Peyer's patch (tissue), 4 donors: ENCODE measurements at regions not wholly inside any gene's neighbourhood (a gene's known extent, or its start where the extent isn't known, plus 50 kb on each side); places are given as distances from the start of the nearest gene placed in this dataset.

Experiments
- DNase-seq, 3 donors: peaks; one replicate each; pipeline ENCODE4 v3.0.0-alpha.2; 2017 to 2019
- H3K27ac ChIP-seq, 4 donors: fragments of 200-600 bp; sonication (generic); one replicate each; pipeline ENCODE4 v1.5.1; 2016 to 2019
- H3K27me3 ChIP-seq, 2 donors: fragments of 200-600 bp; sonication (generic); one replicate each; pipeline ENCODE4 v1.5.1; 2019
- H3K36me3 ChIP-seq, 3 donors: fragments of 200-600 bp; sonication (generic); one replicate each; pipeline ENCODE4 v1.5.1; 2016 to 2019
- H3K4me1 ChIP-seq, 4 donors: fragments of 200-600 bp; sonication (generic); one replicate each; pipeline ENCODE4 v1.5.1; 2016 to 2019
- H3K4me3 ChIP-seq, 4 donors: fragments of 200-600 bp; sonication (generic); 1 replicate in 3 of 4; 2 replicates in 1 of 4; pipeline ENCODE4 v1.5.1; 2016 to 2019; ENCODE audit warnings: mild to moderate bottlenecking in 1 of 4
- H3K9me3 ChIP-seq, 4 donors: fragments of 200-600 bp; sonication (generic); one replicate each; pipeline ENCODE4 v1.5.1; 2016 to 2019; ENCODE audit warnings: mild to moderate bottlenecking in 1 of 4
- CTCF ChIP-seq, 6 experiments: fragments of 450-650 bp in 4 of 6; fragments of 200-600 bp in 2 of 6; sonication (generic) in 1 of 6; IDR thresholded peaks; one replicate each; pipeline ENCODE4 v1.5.1; 2017 to 2019; ENCODE audit warnings: antibody characterized with exemption in 6 of 6, mild to moderate bottlenecking in 3 of 6, moderate library complexity in 1 of 6
- POLR2A ChIP-seq, 2 donors: fragments of 450-650 bp; IDR thresholded peaks; one replicate each; pipeline ENCODE4 v1.5.1; 2017; ENCODE audit warnings: antibody characterized with exemption in 2 of 2, mild to moderate bottlenecking in 2 of 2, moderate library complexity in 2 of 2

GRCh38 chr10:107717046-107717445 lies 552.5 kb upstream of the SORCS1 start:
- Histone ChIP-seq H3K27ac (no peak overlapping the region), H3K4me1 (no peaks in the 10 kb centered on the region), H3K36me3 (no peaks in the 10 kb centered on the region), H3K9me3 (no peaks in the 10 kb centered on the region), H3K4me3 (no peak overlapping the region), H3K27me3 (no peaks in the 10 kb centered on the region)
- DNase-seq, result no peak
- TF ChIP-seq POLR2A (IDR thresholded peaks at IDR 0.05), result no peak
- TF ChIP-seq CTCF (IDR thresholded peaks at IDR 0.05), result no peak

GRCh38 chr10:107715565-107715964 lies 551.1 kb upstream of the SORCS1 start:
- Histone ChIP-seq H3K4me3 (no peak overlapping the region), H3K9me3 (no peaks in the 10 kb centered on the region), H3K4me1 (no peaks in the 10 kb centered on the region), H3K27me3 (no peaks in the 10 kb centered on the region), H3K27ac (no peak overlapping the region), H3K36me3 (no peaks in the 10 kb centered on the region)
- no peak for TF ChIP-seq POLR2A (IDR thresholded peaks at IDR 0.05)
- TF ChIP-seq CTCF (IDR thresholded peaks at IDR 0.05), result no peak
- DNase-seq, result no peak

- H3K36me3 ChIP-seq, result no peaks in the 10 kb centered on the region
- H3K9me3 ChIP-seq, result no peaks in the 10 kb centered on the region
- no peaks in the 10 kb centered on the region for H3K4me1 ChIP-seq
- no peak overlapping the region for H3K4me3 ChIP-seq
- no peak overlapping the region for H3K27ac ChIP-seq
- no peaks in the 10 kb centered on the region for H3K27me3 ChIP-seq
- DNase-seq, result no peak
- no peak for TF ChIP-seq CTCF (IDR thresholded peaks at IDR 0.05)
- TF ChIP-seq POLR2A (IDR thresholded peaks at IDR 0.05), result no peak
These were observed 544.5 kb upstream of the SORCS1 start for GRCh38 chr10:107708981-107709380.

GRCh38 chr10:107706096-107706725 lies 541.7 kb upstream of the SORCS1 start:
- Histone ChIP-seq H3K9me3 (no peaks in the 10 kb centered on the region), H3K36me3 (no peaks in the 10 kb centered on the region), H3K27me3 (no peaks in the 10 kb centered on the region), H3K4me3 (no peak overlapping the region), H3K4me1 (no peaks in the 10 kb centered on the region), H3K27ac (no peak overlapping the region)
- no peak for DNase-seq
- TF ChIP-seq CTCF (IDR thresholded peaks at IDR 0.05) (no peak), POLR2A (IDR thresholded peaks at IDR 0.05) (no peak)

GRCh38 chr10:107701943-107702342 lies 537.4 kb upstream of the SORCS1 start:
- Histone ChIP-seq H3K4me3 (no peak overlapping the region), H3K4me1 (no peaks in the 10 kb centered on the region), H3K9me3 (no peaks in the 10 kb centered on the region), H3K27ac (no peak overlapping the region), H3K36me3 (no peaks in the 10 kb centered on the region), H3K27me3 (no peaks in the 10 kb centered on the region)
- DNase-seq, result no peak
- no peak for TF ChIP-seq POLR2A (IDR thresholded peaks at IDR 0.05)
- no peak for TF ChIP-seq CTCF (IDR thresholded peaks at IDR 0.05)

GRCh38 chr10:107692072-107692471 lies 527.6 kb upstream of the SORCS1 start:
- no peaks in the 10 kb centered on the region for H3K9me3 ChIP-seq
- TF ChIP-seq POLR2A (IDR thresholded peaks at IDR 0.05) (no peak), CTCF (IDR thresholded peaks at IDR 0.05) (no peak)
- no peaks in the 10 kb centered on the region for H3K27me3 ChIP-seq
- no peak overlapping the region for H3K4me3 ChIP-seq
- H3K4me1 ChIP-seq, result no peaks in the 10 kb centered on the region
- no peak for DNase-seq
- H3K36me3 ChIP-seq, result no peaks in the 10 kb centered on the region
- no peak overlapping the region for H3K27ac ChIP-seq
